ENCODE measurements at regions not wholly inside any gene's neighbourhood (a gene's known extent, or its start where the extent isn't known, plus 50 kb on each side); places are given as distances from the start of the nearest gene placed in this dataset.

DNA sequence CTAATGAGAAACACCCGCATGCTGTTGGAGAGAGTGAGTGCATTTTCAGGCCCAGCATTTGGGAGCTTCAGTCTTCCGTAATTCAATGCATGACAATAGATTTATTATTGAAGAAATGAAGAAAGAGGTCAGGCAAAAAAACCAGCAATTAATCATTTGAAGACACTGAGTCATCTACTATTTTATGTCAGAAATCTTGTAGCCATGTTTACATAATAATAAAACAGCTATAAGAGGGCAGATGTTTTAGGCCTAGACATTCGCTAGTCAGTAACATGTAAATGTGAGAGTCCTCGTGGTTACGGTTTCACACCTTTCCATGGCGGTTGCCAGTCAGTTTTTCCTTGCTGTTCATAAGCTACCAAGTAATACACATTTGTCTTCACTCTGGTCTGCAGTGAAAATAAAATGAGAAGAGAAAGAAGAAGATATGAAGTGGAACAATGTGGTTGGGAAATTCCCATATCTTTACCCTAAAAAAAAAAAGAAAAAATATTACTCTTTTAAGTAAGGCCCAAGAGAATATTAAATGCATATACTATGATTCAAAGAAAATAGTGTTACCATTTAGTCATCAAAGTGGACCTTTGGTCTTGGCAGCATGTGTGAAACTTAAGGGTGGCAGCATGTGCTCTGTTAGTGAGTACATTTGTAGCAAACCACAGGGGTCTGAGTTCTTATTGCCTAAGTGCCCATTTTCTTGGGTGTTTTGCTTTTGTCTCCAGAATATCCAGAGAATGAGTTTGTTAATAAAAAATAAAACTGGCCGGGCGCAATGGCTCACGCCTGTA lies 140.5 kb upstream of the TBL1XR1 start (continued):
- TF ChIP-seq POLR2A (IDR thresholded peaks at IDR 0.05; ENCODE audit: control extremely low read depth in 1 of 2, low read depth in 2 of 2, low read length in 2 of 2): no peak
- TF ChIP-seq, protein P1, sequence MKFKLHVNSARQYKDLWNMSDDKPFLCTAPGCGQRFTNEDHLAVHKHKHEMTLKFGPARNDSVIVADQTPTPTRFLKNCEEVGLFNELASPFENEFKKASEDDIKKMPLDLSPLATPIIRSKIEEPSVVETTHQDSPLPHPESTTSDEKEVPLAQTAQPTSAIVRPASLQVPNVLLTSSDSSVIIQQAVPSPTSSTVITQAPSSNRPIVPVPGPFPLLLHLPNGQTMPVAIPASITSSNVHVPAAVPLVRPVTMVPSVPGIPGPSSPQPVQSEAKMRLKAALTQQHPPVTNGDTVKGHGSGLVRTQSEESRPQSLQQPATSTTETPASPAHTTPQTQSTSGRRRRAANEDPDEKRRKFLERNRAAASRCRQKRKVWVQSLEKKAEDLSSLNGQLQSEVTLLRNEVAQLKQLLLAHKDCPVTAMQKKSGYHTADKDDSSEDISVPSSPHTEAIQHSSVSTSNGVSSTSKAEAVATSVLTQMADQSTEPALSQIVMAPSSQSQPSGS (IDR thresholded peaks at IDR 0.05; ENCODE audit: low read length): no peak
- TF ChIP-seq EP300 (IDR thresholded peaks at IDR 0.05; ENCODE audit: borderline replicate concordance in 1 of 2, low read depth in 2 of 2, low read length in 2 of 2): no peak
- no peak for TF ChIP-seq CTBP2 (IDR thresholded peaks at IDR 0.05; ENCODE audit: borderline replicate concordance, insufficient read depth, insufficient read length, low read length)
- TF ChIP-seq SIN3A (conservative IDR thresholded peaks at IDR 0.05 in 1 of 2, IDR thresholded peaks at IDR 0.05 in 1 of 2; ENCODE audit: low read depth in 1 of 2, low read length in 2 of 2): no peak
- no peak for TF ChIP-seq RAD21 (IDR thresholded peaks at IDR 0.05 in 1 of 2, conservative IDR thresholded peaks at IDR 0.05 in 1 of 2; ENCODE audit: low read depth in 2 of 2, low read length in 2 of 2)
- TF ChIP-seq FOSL1 (IDR thresholded peaks at IDR 0.05; ENCODE audit: insufficient read depth, low read depth, low read length): no peak
- TF ChIP-seq EZH2 (IDR thresholded peaks at IDR 0.05; ENCODE audit: low read depth, low read length, severe bottlenecking): no peak
